ENCODE measurements at regions not wholly inside any gene's neighbourhood (a gene's known extent, or its start where the extent isn't known, plus 50 kb on each side); places are given as distances from the start of the nearest gene placed in this dataset.

GRCh38 chr2:67729474-67729873, 332.3 kb downstream of the ETAA1 start (continued):
- TF ChIP-seq SNAPC4 (CRISPR knock-in tag; IDR thresholded peaks at IDR 0.05) (no peak), ZNF441 (CRISPR knock-in tag; IDR thresholded peaks at IDR 0.05; ENCODE audit: borderline replicate concordance) (no peak), MIER3 (CRISPR knock-in tag; IDR thresholded peaks at IDR 0.05; ENCODE audit: borderline replicate concordance) (no peak), DDIT3 (CRISPR knock-in tag; IDR thresholded peaks at IDR 0.05) (no peak), ZNF251 (CRISPR knock-in tag; IDR thresholded peaks at IDR 0.05) (no peak), FOXJ3 (CRISPR knock-in tag; IDR thresholded peaks at IDR 0.05; ENCODE audit: borderline replicate concordance) (no peak), ZNF563 (CRISPR knock-in tag; IDR thresholded peaks at IDR 0.05) (no peak), DZIP1 (CRISPR knock-in tag; IDR thresholded peaks at IDR 0.05) (no peak), MTA3 (CRISPR knock-in tag; IDR thresholded peaks at IDR 0.05) (no peak), TRIM24 (CRISPR knock-in tag; IDR thresholded peaks at IDR 0.05) (no peak), SP4 (CRISPR knock-in tag; IDR thresholded peaks at IDR 0.05) (no peak), HNRNPLL (IDR thresholded peaks at IDR 0.05; ENCODE audit: low read depth, low read length, poor library complexity, severe bottlenecking) (no peak), MXD4 (CRISPR knock-in tag; IDR thresholded peaks at IDR 0.05) (no peak), EP300 (IDR thresholded peaks at IDR 0.05; ENCODE audit: low read depth in 2 of 2, low read length in 2 of 2) (peak in 1 of 2 experiments; percentile 67; a peak in 1 of 4 replicates), EP300 (CRISPR knock-in tag; IDR thresholded peaks at IDR 0.05; ENCODE audit: borderline replicate concordance) (no peak), ARNT2 (CRISPR knock-in tag; IDR thresholded peaks at IDR 0.05; ENCODE audit: low read depth) (no peak), ZBTB14 (CRISPR knock-in tag; IDR thresholded peaks at IDR 0.05) (no peak), ZNF550 (CRISPR knock-in tag; IDR thresholded peaks at IDR 0.05; ENCODE audit: borderline replicate concordance) (no peak), TFDP1 (CRISPR knock-in tag; IDR thresholded peaks at IDR 0.05; ENCODE audit: borderline replicate concordance) (no peak), PHF5A (CRISPR knock-in tag; IDR thresholded peaks at IDR 0.05; ENCODE audit: low read depth, unreplicated experiment) (no peak)
